Renal cortical epithelial cell (primary cell): ENCODE measurements at regions not wholly inside any gene's neighbourhood (a gene's known extent, or its start where the extent isn't known, plus 50 kb on each side); places are given as distances from the start of the nearest gene placed in this dataset.

ENCODE experiments used
- DNase-seq: peaks from one replicate; pipeline ENCODE4 v3.0.0-alpha.2; 2011; ENCODE audit warnings: low read depth

DNA sequence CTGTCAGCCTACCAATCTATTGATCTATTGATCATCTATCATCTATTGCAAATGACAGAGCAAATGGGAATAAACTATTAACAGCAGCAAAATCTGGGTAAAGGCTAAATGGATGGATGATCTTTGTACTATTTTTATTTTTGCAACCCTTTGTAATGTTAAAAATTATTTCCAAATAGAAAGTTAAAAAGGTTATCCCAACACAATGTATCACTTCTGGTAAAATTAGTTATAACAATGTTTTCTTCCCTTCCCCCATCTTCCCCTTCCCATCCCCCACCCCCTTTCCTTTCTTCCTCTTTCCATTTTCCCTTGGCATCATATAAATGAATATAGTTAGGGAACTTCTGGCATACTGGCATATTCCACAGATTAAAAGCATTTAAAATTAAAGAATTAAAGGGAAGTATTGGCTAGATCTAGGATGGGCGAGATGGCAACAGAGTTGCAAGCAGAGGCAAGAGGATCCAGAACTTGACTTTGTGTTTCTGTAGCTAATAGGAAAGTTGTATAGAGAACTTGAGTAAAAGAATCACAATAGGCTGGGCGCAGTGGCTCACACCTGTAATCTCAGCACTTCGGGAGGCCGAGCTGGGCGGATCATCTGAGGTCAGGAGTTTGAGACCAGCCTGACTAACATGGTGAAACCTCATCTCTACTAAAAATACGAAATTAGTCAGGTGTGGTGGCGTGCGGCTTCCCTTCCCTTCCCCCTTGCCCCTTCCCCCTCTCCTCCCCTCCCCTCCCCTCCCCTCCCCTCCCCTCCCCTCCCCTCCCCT is 66.6 kb upstream of the TAF11L2 start:
- no peak for DNase-seq

DNA sequence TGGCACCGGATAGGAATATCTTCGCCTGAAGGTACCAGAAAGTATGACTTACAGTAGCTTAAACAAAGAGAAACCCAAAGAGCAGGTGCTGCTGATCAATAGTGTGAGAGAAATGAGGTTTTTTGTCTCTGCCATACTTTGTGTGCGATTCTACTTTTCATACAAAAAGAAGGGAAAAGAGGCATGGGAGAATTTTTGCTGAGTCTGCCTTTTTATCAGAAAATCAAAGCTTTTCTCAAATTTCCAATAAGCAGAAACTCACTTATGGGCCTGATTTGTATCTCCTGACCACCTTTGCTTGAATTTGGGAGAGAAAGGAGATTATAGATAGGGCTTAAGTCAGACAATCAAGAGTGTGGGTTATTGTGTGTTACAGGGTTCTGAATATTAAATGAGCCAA is 65.5 kb upstream of the TAF11L2 start:
- DNase-seq, result no peak

DNA sequence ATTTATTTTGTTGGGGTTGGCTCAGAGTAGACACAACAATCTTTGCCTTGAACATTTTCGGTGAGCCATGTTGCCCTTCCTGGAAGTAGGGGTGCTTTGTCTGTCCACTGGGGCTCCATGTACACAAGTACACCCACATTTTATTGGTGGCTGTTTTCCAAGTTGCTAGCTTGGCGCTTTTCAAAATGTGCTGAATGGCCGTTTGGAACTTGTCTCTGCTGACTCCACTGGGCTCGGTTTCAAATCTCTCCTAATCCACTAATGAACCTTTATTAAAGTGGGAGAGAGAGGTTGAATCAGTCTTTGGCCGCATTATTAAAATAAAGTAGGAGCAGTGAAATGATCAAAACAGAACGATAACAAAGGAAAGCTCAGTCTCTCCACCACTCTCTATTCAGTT is 64.6 kb upstream of the TAF11L2 start:
- no peak for DNase-seq

DNA sequence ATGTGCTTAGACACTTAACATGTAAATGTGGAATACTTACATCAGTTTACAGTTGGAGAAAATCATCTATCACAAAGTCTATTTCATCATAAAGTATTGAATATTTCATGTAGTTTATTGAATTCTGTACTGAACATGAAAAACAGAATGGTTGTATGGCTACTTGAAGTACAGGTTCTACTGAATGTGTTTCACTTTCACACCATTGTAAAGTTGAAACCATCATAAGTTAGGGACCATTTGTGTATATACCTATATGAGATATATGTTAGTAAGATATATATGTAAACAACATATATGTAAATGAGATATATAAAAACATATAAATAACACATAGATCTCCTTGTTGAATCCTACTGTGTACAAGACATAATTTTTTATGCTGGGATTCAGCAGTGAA is 63.0 kb upstream of the TAF11L2 start:
- no peak for DNase-seq

DNA sequence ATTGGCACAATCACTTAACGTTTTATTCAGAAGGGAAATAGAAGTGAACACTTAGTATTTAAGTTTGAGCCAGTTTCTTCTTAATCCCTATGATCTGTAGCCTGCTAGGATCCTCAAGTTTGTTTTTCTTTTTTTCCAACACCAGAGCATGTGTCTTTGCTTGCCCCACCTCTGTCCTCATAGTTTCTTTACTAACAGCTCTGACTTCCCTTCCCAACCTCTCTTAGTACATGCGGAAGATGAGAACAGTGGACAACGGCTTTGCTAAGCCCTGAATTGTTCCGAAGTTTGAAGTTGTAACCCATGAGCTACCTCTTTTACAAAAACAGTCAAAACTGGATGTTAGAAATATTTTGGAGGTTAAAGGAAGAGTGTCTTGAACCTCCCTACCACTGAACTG is 61.7 kb upstream of the TAF11L2 start:
- no peak for DNase-seq

DNA sequence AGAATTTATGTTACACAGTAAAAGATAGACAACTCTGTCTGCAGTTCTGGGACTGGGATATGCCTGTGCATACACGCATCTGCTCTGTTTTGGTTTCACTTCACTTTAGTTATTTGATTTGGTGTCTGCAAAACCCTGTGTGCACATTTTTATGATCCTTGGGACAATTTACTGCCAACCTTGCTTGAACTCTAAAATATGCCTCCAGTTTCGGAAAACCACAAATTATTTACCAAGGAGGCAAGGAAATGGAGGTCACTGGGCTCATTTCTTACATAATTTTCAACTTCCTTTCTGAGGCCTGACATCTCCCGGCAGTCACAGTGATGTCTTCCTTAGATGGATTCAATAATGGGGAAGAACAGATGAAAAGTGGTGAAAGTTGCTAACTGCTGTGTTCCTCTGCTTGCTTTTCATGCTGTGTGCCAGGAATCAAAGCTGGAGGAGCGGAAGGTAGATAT is 61.2 kb upstream of the TAF11L2 start:
- no peak for DNase-seq

DNA sequence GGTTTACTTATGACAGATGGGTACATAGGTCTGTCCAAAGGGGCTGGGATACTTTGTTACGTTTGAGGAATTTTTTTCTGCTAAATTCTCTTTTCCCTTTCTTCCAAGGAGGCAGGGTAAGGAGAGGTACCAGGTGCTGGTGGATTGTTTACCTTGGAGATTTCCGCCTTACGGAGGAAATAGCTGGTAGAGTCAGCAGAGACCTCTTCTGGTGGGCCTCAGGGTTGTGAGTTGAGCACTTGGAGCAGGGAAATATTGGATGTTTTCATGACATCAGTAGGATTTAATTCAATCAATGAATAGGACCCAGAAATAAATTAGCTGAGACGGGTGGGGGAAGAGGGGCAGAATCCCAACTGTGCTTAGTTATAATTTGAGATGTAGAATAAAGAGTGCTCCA is 60.0 kb upstream of the TAF11L2 start:
- no peak for DNase-seq

DNA sequence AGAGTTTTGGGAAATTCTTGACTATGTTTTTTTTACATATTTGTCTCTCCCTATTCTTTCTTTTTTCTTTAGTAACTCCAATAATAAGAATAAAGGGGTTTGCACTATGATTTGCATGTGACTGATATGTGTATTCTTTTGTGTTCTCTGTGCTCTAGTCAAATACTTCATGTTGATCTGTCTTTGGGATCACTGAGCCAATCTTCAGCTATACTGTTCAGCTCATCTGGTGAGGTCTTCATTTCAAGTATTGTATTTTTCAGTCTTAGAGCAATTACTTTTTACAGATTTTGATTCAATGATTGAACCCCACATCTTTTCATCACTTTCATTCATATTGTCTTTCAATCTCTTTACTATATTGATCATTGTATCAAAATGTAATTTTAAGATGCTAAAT is 58.1 kb upstream of the TAF11L2 start:
- no peak for DNase-seq

DNA sequence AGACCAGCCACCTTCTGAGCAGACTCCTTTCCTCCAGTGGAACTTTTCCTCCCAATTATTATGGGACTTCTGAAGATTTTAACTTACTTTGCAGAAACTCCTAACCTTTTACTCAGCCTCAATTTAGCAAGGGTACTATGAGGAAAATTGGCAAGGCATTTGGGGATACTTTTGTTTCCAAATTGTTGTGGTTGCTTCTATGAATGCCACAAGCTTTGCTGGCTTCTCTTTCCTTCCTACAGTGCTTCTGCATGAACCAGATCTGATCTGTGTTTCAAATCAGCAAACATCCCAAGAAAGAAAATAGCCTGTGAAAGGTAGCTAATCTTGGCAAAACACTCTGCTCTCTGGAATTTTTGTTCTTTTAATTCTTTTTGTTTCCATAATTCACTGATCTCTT is 57.3 kb upstream of the TAF11L2 start:
- DNase-seq, result no peak

DNA sequence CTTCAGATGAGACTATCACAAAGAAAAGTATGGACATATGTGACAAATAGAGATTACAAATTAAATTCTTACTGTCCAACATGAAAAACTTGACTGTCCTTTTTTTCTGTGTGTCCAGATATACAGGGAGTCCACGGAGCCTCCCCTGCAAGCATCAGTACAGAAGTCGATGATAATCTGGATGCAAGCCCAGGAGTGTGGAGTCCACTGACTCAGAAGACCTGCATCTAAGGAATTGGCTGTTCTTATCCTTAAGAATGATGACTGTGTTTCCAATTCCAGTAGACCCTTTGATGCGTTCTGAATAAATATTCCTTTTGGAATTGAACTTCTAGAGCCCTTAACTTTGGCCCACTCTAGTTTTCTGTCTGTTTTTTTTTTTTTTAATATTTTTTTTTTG is 56.7 kb upstream of the TAF11L2 start:
- no peak for DNase-seq

DNA sequence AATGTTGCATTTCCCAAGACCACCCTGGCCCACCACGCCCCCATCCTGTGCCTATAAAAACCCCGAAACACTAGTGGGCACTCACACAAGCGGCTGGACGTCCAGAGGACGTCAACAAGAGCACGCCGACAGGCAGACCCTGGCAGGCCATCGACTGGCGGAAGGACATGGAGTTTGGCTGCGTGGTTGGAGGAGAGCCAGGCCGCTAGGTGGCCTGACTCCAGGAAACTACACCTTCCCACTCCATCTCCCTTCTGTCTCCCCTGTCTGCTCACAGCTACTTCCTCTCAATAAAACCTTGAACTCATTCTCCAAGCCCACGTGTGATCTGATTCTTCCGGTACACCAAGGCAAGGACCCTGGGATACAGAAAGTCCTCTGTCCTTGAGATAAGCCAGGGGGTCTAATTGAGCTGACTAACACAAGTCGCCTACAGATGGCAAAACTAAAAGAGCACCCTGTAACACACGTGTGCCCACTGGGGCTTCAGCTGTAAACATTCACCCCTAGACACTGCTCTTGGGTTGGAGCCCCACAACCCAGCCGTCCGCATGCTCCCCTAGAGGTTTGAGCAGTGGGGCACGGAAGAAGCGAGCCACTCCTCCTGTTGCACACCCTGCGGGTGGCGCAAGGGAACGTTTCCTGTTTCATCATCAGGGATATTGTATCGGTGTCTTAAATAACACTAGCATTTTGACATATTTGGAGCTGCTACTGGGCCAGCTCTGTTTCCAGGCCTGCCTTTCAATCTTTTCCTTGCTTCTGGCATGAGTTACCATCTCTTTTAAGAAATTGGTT is 54.5 kb upstream of the TAF11L2 start:
- no peak for DNase-seq

DNA sequence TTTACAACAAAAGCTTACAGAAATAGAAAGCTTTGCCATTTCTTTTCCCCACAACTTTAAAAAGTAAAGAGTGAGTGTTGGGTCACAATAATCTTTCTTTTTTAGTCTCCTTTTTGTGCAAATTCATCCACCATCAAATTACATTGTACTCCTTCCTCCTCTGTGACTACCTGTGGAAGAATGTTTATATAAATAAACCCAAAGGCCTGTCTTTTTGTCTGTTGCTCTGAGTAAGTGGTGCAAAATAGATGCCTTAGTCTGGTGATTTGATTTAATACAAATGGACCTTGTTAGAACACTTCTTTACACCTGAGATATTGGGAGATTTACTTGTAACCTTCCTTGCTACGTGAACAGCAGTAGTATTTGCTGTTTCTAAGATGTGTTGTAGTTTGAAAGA is 53.5 kb upstream of the TAF11L2 start:
- DNase-seq, result no peak

DNA sequence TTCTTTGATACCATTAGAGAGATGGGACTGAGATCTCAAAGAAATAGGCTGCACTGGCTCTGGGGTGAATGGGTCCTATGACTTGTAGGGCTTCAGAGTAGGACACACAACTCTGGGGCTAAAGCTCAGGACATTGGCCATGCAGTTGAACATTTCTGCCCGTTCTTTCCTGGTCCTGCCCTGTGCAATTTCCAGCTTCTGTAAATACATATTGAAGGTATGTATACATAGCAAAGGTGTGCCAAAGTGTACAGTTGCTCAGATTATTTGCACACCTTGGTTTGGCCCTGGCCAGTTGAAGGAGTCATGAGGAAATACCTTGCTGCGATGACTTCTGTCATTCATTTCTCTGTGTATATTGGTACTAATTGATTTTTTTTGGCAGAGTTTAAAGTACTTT is 52.8 kb upstream of the TAF11L2 start:
- no peak for DNase-seq
